Stimulated activated CD8-positive, alpha-beta memory T cell treated with anti-CD3 and anti-CD28 coated beads, Interleukin-2, amount 100 ng/mL, for 1 hour (primary cell): ENCODE measurements at regions not wholly inside any gene's neighbourhood (a gene's known extent, or its start where the extent isn't known, plus 50 kb on each side); places are given as distances from the start of the nearest gene placed in this dataset.
A peak's percentile ranks its signal among the peaks of the same experiment; 100 is the strongest.
"Not testable (repeated sequence)": the region's sequence is repeated elsewhere in the genome, so short reads cannot be mapped to it uniquely, and the experiment has no call there.

Experiments used
- DNase-seq, 2 donors: peaks; one replicate each; pipeline ENCODE4 v3.0.0-alpha.2; 2020; ENCODE audit warnings: low read depth in 2 of 2

- no peak for DNase-seq
Measured at GRCh38 chr22:44630826-44631225, 71.2 kb upstream of the PRR5 start.

GRCh38 chr22:44628835-44629234, 73.2 kb upstream of the PRR5 start:
- DNase-seq = no peak

- DNase-seq = no peak
Measured at GRCh38 chr22:44628273-44628672, 73.7 kb upstream of the PRR5 start.

GRCh38 chr22:44627521-44628139, 74.4 kb upstream of the PRR5 start:
- no peak for DNase-seq

- peak; percentile 62 to 63 for DNase-seq
Measured at GRCh38 chr22:44625981-44626687, 75.9 kb upstream of the PRR5 start.

- no peak for DNase-seq
Measured at GRCh38 chr22:44625421-44625760, 76.6 kb upstream of the PRR5 start.

- DNase-seq = no peak
Measured at GRCh38 chr22:44624689-44625420, 77.1 kb upstream of the PRR5 start.

GRCh38 chr22:44623771-44624510, 78.1 kb upstream of the PRR5 start:
- no peak for DNase-seq

GRCh38 chr22:44622679-44623078, 79.3 kb upstream of the PRR5 start:
- no peak for DNase-seq

- DNase-seq = no peak
Measured at GRCh38 chr22:44622147-44622427, 79.9 kb upstream of the PRR5 start.

GRCh38 chr22:44621401-44622146, 80.4 kb upstream of the PRR5 start:
- no peak for DNase-seq

GRCh38 chr22:44620841-44621257, 81.2 kb upstream of the PRR5 start:
- no peak for DNase-seq

GRCh38 chr22:44620129-44620840, 81.7 kb upstream of the PRR5 start:
- DNase-seq = peak; percentile 70 to 74

GRCh38 chr22:44619560-44620128, 82.4 kb upstream of the PRR5 start:
- DNase-seq = not testable (repeated sequence)

- DNase-seq = not testable (repeated sequence)
Measured at GRCh38 chr22:44618910-44619309, 83.1 kb upstream of the PRR5 start.

GRCh38 chr22:44618400-44618799, 83.6 kb upstream of the PRR5 start:
- no peak for DNase-seq

- no peak for DNase-seq
Measured at GRCh38 chr22:44617828-44618227, 84.2 kb upstream of the PRR5 start.

- DNase-seq = no peak
Measured at GRCh38 chr22:44616882-44617655, 84.9 kb upstream of the PRR5 start.

GRCh38 chr22:44616461-44616860, 85.5 kb upstream of the PRR5 start:
- DNase-seq = no peak

GRCh38 chr22:44615602-44616180, 86.3 kb upstream of the PRR5 start:
- no peak for DNase-seq
